BE2C (cell line): ENCODE measurements at regions not wholly inside any gene's neighbourhood (a gene's known extent, or its start where the extent isn't known, plus 50 kb on each side); places are given as distances from the start of the nearest gene placed in this dataset.

Source experiments
- DNase-seq: peaks from one replicate; pipeline ENCODE4 v3.0.0-alpha.2; 2020
- H3K27me3 ChIP-seq: fragments of 250-450 bp; sonication (Bioruptor Pico); 2 replicates; pipeline ENCODE4 v1.5.1; 2020; ENCODE audit warnings: mild to moderate bottlenecking
- H3K36me3 ChIP-seq: fragments of 250-450 bp; sonication (Bioruptor Pico); 2 replicates; pipeline ENCODE4 v1.5.1; 2020; ENCODE audit warnings: mild to moderate bottlenecking
- H3K4me1 ChIP-seq: fragments of 250-450 bp; sonication (Bioruptor Pico); 2 replicates; pipeline ENCODE4 v1.5.1; 2020
- H3K4me3 ChIP-seq: 2 replicates; pipeline ENCODE4 v1.5.1; 2011; ENCODE audit warnings: low read depth, low read length
- H3K9me3 ChIP-seq: fragments of 250-450 bp; sonication (Bioruptor Pico); 2 replicates; pipeline ENCODE4 v1.5.1; 2020
- TF ChIP-seq, protein P1 (sequence below): IDR thresholded peaks from 2 replicates; pipeline ENCODE4 v1.5.1; 2012; ENCODE audit warnings: mild to moderate bottlenecking, low read depth, low read length

DNA sequence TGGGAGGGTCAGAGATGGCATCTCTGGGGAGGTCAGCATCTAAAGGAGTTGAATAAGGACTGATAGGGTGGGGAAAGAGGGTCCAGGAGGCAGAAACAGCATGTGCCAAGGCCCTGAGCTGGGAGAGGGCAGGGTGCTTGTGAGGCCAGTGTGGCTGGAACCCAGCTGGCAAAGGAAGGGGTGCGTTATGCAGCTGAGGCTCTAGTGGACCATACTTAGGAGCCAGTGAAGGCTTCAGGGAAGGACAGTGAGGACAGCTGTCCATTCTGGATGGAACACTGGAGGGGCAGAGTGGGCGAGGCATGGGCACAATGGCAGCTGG, 57.1 kb upstream of the RPL11 start:
- Histone ChIP-seq H3K4me3 (no peak overlapping the region), H3K27me3 (no peaks in the 10 kb centered on the region)
- TF ChIP-seq, protein P1, sequence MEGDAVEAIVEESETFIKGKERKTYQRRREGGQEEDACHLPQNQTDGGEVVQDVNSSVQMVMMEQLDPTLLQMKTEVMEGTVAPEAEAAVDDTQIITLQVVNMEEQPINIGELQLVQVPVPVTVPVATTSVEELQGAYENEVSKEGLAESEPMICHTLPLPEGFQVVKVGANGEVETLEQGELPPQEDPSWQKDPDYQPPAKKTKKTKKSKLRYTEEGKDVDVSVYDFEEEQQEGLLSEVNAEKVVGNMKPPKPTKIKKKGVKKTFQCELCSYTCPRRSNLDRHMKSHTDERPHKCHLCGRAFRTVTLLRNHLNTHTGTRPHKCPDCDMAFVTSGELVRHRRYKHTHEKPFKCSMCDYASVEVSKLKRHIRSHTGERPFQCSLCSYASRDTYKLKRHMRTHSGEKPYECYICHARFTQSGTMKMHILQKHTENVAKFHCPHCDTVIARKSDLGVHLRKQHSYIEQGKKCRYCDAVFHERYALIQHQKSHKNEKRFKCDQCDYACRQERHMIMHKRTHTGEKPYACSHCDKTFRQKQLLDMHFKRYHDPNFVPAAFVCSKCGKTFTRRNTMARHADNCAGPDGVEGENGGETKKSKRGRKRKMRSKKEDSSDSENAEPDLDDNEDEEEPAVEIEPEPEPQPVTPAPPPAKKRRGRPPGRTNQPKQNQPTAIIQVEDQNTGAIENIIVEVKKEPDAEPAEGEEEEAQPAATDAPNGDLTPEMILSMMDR = no peak

DNA sequence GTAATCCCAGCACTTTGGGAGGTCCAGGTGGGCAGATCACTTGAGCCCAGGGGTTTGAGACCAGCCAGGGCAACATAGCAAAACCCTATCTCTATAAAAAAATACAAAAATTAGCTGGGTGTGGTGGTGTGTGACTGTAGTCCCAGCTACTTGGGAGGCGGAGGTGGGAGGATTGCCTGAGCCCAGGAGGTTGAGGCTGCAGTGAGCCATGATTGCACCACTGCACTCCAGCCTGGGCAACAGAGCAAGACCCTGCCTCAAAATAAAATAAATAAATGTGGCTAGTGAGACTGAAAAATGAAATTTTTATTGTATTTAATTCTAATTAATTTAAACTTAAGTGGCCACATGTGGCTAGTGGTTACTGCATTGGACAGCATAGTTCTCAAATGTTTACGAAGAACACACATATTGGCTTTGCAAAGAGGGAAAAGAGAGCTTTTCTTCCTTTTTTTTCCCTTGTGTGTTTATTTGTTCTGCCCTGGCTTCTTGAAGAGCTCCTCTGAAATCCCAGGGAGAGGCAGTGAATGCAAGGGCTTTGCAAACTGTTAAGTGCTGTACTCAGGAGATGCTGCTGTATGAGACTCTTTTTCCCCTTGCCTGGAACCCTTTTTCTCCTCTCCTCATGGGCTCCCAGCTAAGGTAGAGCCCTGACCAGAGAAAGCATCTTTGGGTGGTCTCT, 59.0 kb upstream of the RPL11 start:
- TF ChIP-seq, protein P1 = no peak
- DNase-seq = no peak
- H3K9me3 ChIP-seq = no peaks in the 10 kb centered on the region
- H3K36me3 ChIP-seq = no peaks in the 10 kb centered on the region
- H3K27me3 ChIP-seq = no peaks in the 10 kb centered on the region
- peaks cover 10% of the 10 kb centered on the region for H3K4me1 ChIP-seq
- no peak overlapping the region for H3K4me3 ChIP-seq

More for the DNA sequence above, 57.1 kb upstream of the RPL11 start:
- Histone ChIP-seq H3K4me1 (peaks cover 25% of the 10 kb centered on the region), H3K9me3 (no peaks in the 10 kb centered on the region), H3K36me3 (no peaks in the 10 kb centered on the region)
- DNase-seq = no peak

DNA sequence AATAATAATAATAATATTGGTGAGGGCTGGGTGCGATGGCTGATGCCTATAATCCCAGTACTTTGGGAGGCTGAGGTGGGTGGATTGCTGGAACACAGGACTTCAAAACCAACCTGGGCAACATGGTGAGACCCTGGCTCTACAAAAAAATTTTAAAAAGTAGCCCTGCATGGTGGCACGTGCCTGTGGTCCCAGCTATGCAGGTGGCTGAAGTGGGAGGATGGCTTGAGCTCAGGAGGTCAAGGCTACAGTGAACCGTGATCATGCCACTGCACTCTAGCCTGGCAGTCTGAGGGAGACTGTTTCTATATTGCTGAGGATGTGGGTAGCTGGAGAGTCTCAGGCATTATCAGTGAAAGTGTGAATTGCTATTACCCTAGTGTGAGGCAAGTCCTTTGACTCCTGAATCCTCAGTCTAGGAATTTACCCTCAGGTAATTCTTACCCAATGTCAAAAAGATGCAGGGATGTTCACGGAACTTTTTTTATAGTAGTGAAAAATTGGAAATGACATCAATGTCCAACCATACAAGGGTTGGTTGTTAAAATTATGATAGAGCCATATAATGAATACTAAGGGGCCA, 61.8 kb upstream of the RPL11 start:
- H3K27me3 ChIP-seq = no peaks in the 10 kb centered on the region
- no peaks in the 10 kb centered on the region for H3K9me3 ChIP-seq
- TF ChIP-seq, protein P1 = no peak
- H3K4me1 ChIP-seq = peaks cover 6% of the 10 kb centered on the region; the same call in 1 of the 2 replicates
- H3K4me3 ChIP-seq = no peak overlapping the region
- H3K36me3 ChIP-seq = no peaks in the 10 kb centered on the region
- no peak for DNase-seq

DNA sequence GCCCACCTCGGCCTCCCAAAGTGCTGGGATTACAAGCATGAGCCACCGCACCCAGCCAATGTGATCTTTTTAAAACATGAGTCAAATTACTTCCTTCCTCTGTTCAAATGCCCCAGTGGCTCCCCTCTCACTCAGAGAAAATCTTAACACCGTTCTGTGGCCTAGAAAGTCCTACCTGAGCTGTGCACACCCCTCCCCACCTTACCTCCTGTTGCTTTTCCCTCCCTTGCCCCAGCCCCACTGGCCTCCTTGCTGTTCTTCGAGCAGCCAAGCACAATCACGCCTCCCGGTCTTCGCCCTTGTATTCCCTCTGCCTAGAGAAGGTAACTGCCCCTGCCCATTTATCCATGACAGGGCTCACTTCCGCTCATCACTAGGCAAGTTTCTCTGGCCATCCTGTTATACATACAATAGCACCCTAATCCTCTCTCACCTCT, 62.6 kb upstream of the RPL11 start:
- Histone ChIP-seq H3K36me3 (no peaks in the 10 kb centered on the region), H3K4me3 (no peak overlapping the region), H3K9me3 (no peaks in the 10 kb centered on the region), H3K27me3 (no peaks in the 10 kb centered on the region), H3K4me1 (no peaks in the 10 kb centered on the region)
- TF ChIP-seq, protein P1 = no peak
- DNase-seq = no peak

DNA sequence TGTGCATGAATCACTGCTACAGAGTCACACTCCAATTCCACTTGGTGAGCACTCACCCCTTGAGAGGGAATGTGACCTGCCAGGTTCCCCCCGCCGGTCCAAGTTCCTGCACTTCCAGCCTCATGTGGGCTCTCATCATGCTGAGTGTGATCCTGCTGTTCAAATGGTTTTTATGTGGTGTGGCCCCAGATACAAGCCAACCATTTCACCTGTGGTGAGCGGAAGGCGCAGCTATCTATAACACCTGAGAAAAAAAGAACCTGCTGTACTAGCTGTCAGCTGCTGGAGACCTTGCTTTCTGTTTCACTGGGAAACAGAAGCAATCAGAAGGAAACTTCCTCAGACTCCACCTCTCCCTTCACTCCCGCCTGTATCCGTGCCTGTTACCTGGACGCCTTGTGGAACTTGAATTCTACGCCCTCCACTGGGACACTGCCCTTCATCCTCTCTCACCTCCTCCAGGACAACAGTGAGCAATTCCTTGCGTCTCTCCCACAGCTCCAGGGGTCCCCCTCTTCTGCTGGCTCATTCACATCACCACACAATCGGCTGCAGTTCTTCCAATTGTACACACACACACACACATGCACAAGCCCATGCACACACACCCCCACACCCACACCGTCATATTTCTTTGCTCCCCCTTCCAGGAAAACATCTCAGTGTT, 64.4 kb upstream of the RPL11 start:
- H3K9me3 ChIP-seq = no peaks in the 10 kb centered on the region
- H3K4me3 ChIP-seq = no peak overlapping the region
- H3K27me3 ChIP-seq = no peaks in the 10 kb centered on the region
- TF ChIP-seq, protein P1 = no peak
- no peaks in the 10 kb centered on the region for H3K36me3 ChIP-seq
- no peak for DNase-seq
- no peaks in the 10 kb centered on the region for H3K4me1 ChIP-seq
